Stimulated activated CD4-positive, alpha-beta T cell treated with anti-CD3 and anti-CD28 coated beads, Interleukin-1b, Interleukin-23, amount 100 ng/mL, for 24 hours (primary cell): ENCODE measurements at regions not wholly inside any gene's neighbourhood (a gene's known extent, or its start where the extent isn't known, plus 50 kb on each side); places are given as distances from the start of the nearest gene placed in this dataset.
"Not testable (repeated sequence)": the region's sequence is repeated elsewhere in the genome, so short reads cannot be mapped to it uniquely, and the experiment has no call there.

Experiments
- DNase-seq, 4 experiments: peaks; one replicate each; pipeline ENCODE4 v3.0.0-alpha.2; 2020; ENCODE audit warnings: low read depth in 4 of 4, low spot score in 1 of 4

DNA sequence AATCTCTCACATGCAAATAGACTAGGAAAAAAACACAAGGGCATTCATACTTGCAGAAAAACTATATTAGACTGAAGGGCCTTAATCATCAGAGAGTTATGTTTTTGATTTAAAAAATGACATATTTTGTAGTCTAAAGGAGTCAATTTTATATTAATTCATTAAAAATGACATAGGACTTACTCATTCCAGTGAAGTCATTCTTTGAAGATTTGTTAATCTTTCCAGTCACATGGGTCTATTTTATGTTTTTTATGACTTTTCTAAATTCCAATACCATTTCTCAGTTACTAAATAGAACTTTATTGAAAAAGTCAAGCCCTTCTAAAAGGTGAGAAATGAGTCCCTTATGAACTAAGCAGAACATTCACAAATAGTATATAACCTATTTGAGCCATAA, 743.8 kb upstream of the INTU start:
- no peak for DNase-seq

DNA sequence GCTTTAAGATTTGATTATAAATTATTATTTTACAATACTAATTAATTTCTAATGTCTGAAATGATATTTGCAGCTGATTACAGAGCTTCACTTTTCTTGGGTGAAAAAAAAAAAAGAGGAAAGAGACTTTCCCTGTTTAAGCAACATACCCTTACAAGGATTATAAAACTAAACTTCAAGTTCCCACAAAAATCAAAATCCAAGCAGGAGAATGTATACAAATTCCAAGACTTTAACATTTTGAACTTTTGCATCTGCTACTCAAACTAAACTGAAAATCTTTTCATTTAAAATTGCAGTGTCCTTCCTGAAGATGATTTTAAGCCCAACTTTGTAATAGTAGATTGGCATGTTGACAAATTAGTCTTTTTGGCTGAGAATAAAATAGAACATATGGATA, 742.4 kb upstream of the INTU start:
- DNase-seq: no peak

DNA sequence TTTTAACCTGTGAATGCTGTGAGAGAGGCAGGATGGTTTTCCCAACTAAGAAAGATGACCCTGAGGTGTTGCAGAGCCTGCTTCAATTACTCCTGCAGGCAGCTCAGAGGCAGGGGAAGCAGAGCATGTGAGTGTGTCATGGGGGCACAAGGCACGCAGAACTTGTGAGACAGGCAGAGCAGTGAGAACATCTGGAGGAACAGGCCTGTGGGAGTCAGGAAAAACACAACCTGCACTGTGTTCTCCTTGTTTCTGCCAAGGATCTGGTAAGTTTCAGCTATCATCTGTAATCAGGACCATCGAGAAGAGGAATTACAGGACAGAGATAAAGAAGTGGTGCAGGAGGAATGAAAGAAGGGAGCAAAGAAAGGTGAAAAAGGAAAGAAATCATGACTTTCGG, 741.8 kb upstream of the INTU start:
- DNase-seq: no peak

DNA sequence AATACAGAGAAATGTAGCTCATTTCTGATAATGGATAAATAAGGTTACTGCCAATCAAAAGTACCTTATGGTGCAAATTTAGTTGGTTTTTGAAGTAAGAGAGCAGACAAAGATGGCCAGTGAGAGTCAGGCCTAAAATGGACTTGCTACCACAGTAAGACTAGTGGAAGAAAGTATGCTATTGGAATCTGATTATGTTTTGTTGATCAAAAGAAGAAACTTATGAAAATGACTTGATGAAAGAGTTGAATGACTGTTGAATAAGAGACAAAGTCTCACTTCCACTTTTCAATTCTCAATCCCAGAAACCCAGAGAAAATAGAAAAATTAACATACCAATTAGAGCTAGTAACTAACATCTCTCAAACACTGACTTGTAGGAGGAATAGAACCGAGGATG, 737.8 kb upstream of the INTU start:
- DNase-seq: no peak

DNA sequence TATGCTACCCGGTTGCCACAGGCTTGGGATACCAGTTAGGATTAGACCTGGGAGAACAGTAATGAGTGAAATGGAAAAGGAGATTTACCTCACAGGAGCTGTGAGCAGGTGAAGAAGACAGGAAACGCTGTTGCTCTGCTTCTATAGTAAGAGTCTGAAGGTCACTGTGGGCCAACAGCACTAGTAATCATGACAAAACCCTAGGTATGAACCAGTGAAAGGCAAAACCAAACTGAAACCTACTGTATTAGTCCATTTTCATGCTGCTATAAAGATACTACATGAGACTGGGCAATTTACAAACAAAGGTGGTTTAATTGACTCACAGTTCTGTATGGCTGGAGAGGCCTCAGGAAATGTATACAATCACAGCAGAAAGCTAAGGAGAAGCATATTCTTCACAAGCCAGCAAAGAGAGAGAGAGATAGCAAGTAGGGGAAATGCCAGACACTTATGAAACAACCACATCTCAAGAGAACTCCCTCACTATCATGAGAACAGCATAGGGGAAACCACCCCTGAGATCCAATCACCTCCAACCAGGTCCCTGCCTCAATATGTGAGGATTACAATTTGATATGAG, 736.7 kb upstream of the INTU start:
- DNase-seq: no peak

DNA sequence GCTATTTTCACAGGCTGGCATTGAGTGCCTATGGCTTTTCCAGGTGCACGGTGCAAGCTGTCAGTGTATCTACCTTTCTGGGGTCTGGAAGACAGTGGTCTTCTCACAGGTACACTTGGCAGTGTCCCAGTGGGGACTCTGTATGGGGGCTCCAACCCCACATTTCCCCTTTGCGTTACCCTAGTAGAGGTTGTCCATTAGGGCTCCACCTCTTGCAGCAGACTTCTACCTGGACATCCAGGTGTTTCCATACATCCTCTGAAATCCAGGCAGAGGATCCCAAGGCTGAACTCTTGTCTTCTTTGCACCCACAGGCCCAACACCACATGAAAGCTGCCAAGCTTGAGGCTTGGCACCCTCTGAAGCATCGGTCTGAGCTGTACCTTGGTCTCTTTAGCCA, 735.7 kb upstream of the INTU start:
- no peak for DNase-seq

DNA sequence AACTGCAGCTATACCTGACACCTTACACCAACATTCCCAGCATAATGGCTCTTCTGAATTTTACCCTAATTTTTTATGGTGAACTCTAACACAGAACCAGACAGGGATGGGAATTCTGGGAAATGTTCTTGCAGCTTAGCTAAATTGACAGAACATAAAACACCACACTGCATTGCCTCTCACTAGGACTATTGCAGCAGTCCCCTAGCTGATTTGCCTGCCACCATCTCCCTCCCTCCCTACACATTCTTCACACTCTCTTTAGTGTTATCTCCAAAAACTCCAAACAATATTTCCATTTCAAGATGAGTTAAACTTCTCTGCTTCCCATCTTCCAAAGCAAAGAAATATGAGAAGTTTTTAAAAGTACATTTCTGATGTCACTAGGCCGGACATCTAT, 733.9 kb upstream of the INTU start:
- DNase-seq: no peak

DNA sequence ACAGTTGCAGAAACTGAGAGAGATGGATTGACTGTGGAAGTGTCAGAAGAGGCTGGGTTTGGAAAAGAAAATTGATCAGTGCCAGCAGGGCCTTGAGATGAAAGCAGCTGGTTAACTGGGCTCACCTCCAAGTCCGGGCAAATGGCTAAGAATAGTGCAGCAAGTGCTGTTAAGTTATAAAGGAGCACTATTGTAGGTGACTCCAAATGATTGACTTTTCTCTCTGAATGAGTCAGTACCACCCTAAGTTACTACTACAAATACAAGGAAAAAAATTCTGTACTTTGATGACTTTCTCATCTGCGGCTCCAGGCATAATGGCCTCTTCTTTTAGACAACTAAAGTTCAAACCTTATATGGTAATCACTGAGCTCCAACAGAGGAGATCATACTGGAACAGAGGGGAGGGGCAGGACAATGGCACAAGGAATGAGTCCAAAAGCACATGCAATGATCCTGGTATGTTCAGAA, 733.4 kb upstream of the INTU start:
- no peak for DNase-seq

DNA sequence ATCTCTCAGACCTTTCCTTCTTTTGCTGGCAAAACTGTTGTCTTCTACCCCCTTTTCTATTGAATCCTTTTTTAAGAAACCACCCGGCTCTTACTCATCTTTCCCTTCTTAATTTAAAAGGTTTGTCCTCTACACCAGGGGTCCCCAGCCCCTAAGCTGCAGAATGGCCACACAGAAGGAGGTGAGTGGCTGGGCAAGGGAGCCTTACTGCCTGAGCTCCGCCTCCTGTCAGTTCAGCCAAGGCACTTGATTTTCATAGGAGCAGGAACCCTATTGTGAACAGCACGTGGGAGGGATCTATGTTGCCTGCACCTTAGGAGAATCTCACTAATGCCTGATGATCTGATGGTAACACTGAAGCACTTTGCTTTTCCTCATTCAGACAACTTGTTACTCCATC, 726.3 kb upstream of the INTU start:
- no peak for DNase-seq

DNA sequence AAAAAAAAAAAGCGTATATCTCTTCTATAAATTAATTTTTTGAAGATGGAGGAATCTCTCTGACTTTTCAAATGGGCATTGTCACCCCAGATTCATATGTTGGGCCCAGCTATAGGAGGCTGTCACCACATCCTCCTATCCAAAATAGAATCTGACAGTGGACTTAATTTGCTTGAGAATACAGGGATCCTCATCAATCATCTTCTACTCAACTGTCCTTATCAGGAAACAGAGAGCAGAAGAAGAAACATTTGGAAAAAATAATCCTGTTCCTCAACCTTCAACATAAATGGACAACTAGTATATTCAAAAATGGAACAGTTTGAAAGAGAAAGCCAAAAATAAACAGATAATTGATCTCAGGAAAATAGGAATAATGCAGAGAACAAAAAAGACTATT, 725.4 kb upstream of the INTU start:
- DNase-seq: no peak

DNA sequence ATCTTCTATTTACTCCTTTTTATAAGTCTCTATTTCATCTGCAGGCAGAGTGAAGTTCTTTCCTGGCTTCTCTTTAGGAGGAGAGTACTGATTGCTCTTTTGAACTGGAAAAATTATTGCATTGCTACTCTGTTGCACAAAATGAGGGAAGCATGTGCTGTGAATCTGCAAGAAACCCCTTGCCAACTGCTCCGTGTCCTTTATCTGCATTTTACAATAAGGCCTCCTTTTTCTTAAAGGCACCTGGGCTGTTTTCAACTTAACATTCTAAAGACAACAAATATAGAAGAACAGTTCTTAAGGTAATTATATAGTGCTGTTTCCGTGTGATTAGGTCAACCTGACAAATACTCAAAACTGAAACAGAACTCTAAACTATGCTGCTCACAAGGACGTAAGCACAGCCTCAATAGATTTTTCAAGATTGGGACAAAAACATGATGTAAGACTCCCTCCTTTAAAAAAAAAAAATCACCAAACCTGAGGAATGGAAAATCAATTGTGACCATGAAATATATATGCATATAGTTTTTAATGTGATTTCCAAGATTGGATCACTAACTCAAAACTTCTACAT, 716.6 kb upstream of the INTU start:
- DNase-seq: no peak

DNA sequence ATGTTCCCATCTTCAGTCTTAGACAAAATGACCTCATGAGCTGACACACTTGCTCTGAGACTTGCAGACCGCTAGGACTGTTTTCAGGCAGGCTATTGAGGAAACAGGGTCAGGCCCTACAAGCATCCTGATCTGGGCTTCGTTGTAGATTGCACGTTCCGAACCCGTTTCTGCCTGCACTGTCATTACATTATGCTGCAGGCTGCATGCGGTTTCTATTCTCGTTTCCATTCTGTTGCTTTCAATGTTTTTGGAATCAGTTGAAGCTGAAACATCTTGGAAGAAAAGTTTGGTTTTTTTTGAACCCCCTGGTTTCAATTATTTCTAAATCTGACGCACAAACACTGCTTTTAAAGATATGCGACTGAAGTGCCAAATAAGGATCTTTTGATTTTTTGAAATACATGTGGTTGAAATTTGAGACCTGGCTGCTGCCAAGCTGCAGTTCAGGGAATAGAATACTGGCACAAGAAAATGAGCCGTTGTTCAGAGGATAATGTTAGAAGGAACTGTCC, 716.1 kb upstream of the INTU start:
- no peak for DNase-seq

DNA sequence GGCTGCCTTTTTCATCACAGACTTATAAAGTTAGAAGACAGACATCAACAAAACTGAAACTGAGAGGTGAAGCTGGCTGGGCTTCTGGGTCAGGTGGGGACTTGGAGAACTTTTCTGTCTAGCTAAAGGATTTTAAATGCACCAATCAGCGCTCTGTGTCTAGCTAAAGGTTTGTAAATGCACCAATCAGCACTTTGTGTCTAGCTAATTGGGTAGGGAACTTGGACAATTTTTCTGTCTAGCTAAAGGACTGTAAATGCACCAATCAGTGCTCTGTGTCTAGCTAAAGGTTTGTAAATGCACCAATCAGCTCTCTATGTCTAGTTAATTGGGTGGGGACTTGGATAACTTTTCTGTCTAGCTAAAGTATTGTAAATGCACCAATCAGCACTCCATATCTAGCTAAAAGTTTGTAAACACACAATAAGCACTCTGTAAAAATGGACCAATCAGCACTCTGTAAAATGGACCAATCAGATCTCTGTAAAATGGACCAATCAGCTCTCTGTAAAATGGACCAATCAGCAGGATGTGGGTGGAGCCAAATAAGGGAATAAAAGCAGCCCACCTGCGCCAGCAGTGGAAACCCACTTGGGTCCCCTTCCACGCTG, 710.3 kb upstream of the INTU start:
- DNase-seq: not testable (repeated sequence)

DNA sequence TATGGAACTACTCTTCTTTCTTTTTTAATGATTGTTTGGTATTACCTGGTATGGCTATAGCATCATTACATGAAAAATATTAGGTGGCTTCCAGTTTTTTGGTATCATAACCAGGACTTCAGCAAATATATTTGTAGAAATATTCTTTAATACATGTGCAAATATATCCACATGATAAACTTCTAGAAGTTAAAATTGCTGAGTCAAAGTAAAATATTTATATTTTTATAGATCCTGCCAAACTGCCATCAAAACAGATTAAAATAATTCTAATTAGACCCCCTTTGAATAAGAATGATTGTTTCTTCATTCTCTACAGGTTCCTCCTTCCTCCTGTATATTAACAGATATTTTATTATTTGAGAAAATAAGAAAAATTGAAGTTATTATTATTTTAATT, 708.5 kb upstream of the INTU start:
- DNase-seq: no peak

DNA sequence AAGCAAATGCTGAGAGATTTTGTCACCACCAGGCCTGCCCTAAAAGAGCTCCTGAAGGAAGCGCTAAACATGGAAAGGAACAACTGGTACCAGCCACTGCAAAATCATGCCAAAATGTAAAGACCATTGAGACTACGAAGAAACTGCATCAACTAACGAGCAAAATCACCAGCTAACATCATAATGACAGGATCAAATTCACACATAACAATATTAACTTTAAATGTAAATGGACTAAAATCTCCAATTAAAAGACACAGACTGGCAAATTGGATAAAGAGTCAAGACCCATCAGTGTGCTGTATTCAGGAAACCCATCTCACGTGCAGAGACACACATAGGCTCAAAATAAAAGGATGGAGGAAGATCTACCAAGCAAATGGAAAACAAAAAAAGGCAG, 702.7 kb upstream of the INTU start:
- not testable (repeated sequence) for DNase-seq

DNA sequence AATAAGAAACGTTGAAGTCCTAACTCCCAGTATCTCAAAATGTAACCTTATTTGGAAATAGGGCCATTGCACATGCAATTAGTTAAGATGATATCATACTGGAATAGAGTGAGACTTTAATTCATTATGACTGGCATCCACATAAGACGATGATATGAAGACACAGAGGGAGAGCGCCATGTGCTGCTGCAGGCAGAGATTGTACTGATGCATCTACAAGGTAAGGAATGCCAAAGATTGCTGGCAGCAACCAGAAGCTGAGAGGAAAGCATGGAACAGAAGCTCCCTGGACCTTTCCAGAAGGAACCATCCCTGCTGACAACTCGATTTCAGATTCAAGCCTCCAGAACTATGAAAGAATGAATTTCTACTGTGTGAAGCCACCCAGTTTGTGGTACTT, 697.0 kb upstream of the INTU start:
- no peak for DNase-seq

DNA sequence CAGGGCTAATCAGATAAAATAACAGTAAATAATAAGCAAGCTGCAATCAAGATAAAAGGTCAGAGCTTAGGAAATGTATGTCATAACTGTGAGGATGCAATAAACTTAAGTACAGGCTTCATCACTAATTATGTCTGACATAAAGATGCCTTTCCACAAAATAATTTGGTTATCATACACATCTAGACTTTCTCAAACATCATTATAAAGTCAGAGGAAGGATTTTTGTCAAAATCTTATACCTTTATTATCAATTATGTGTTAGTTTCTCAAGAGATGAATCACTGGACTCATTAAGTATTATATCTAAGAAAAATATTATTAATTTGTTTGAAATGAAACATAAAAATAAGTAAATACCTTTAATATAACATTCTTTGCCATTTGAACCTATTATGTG, 695.4 kb upstream of the INTU start:
- no peak for DNase-seq

DNA sequence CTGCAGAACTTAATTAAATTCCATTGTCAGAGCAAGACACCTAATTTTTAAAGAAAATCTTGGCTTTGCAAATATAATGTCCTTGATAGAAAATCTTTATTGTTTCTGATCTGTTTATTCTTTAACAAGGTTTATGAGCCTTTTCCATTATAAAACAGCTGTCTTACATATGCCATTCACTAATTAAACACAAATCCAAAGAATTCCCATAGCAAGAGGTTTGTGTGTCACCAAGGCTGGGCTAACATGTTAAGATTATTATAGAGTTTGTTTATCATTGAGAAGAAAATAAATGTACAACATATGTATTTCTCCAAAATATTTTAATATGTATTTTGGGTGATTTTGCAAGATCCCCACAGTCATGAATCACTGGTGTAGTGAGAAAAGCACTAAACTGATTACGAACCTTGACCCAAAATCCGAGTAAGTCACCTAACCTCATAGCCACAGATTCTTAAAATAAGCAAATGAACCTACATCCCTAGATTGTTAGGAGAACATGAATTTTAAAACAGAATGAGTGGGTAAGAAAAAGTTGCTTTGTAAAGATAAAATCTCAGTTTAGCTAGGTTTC, 694.8 kb upstream of the INTU start:
- no peak for DNase-seq

DNA sequence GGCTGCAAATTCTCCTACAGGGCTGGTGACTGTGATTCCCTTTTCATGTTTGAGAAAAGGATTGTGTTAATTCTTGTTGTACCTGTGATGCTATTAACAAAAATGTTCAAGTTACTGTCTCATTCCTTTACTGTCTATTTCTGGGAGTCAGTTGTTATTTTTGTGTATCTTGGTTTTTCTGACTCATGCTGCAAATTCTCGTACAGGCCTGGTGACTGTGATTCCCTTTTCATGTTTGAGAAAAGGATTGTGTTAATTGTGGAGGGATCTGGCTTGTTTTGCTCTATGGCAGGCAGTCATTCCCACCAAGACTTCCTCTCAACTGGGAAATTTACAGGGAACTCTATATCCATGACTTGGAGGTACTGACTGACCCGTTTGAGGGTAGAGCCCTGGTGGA, 693.4 kb upstream of the INTU start:
- no peak for DNase-seq

DNA sequence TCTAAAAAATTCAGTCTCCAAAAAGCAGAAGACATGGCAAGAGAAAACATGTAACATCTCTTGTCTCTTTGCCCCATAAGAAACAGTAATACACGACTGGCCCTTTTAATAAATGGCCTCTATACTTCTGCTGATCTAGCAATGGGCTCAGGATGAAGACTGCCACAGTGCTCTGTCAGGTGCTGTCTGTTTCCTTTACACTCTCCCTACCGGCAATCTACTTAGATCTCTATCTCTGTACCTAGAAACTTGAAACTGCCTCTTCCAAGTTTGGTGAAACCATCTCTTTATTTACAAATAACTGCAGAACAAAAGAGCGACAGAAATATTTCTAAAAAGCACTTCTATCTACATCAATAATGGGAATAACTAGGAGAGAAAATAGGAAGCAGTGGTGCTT, 685.2 kb upstream of the INTU start:
- DNase-seq: no peak

DNA sequence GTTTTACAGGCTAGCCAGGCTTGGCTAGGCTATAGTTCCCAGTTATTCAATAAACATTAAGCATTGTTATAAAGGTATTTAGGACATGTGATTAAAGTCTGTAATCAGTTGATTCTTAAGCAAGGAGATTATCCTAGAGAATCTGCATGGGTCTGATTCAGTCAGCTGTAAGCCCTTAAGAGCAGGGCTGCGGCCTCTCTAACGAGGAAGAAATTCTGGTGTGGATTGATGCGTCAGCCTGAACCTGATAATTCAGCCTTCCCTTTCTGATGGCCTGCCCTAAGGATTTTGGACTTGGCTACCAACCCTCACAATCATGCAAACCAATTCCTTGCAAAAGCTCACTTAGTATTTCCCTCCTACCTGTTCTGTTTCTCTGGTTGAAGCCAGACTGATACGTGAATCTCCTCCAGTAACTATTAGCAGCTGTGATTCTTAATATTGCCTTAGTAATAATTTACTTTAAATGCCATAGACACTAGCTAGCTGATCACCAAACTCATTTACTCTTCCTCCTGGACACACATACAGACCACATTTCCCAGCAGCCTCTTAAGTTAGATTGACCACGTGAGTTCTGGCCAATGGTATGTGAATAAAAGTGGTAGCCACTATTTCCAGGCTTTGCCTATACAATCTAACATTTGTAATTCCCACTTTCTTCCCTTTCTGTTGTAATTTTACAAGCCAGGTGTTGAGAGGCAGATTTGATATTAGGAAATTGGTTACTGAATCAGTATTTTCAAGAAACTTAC, 678.0 kb upstream of the INTU start:
- DNase-seq: no peak
